ENCODE measurements at regions not wholly inside any gene's neighbourhood (a gene's known extent, or its start where the extent isn't known, plus 50 kb on each side); places are given as distances from the start of the nearest gene placed in this dataset.

DNA sequence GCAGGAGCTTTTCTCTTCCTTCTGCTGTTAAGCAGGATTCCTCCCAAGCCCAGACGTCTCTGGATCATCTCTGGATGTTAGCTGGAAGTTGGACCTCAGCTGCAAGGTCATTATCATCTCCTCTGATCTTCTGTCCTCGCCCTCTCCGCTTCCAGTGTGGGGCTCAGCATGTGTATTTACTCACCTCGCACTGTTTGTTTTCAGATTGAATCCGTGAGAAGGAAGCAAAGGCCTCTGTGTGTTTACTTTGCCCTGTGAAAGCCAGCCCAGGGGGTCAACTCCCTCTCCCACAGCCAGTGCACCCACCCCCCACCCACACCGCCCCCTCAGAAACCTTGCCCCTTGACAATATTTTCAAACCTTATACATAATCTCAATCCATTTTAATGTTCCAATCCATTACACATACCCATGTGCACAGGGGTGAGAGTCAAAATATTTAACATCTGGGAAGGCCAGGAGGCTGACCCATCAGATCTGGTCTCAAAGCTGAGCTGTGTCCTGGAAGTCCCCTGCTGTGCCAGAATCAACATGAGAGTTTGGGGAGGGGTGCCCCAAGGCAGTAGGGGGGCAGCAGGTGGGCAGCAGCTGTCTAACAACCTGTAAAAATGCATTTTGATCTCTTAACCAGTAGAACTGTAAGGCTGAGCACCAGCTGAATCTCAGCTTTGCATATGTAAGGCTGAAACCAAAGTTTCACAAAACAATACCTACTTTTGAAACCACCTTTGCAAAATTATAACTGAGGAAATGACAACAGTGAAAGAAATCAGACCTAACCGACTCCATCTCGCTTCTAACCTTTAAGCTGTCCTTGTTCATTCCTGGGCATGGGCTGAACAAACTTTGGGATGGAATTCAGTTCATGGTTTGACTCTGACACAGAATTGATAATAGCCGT, 157.9 kb downstream of the ZNF664 start:
- H4K20me1 ChIP-seq (ENCODE audit: insufficient read depth, low read length) = no peaks in the 10 kb centered on the region
- peak overlapping the region; percentile 71 for H3K4me2 ChIP-seq (ENCODE audit: low read depth, low read length)
- H3K79me2 ChIP-seq (ENCODE audit: insufficient read depth, low read length) = no peaks in the 10 kb centered on the region
- BruUV-seq (replicated peaks) = no TSS peak
- peak overlapping the region; percentile 56 for H3K27ac ChIP-seq (ENCODE audit: extremely low read length, insufficient read depth, low read length)
- H3K9ac ChIP-seq (ENCODE audit: insufficient read depth, low read depth, low read length) = no peak overlapping the region
- ChIA-PET POLR2A (interaction anchor here (0.6 kb wide), 1 partner anchor 749 kb away, joined by 3 read pairs; no protein-coding TSS in a partner anchor), CTCF (ENCODE audit: low intra/inter-chr PET ratio, low total read pairs) (no interaction called here)
- H3K4me3 ChIP-seq (replicated peaks in 1 of 3; ENCODE audit: insufficient read depth in 1 of 3, low read depth in 2 of 3, low read length in 3 of 3) = peak overlapping the region in 2 of 3 experiments; percentile 24 to 36; a peak in 2 of 6 replicates
- H2AFZ ChIP-seq (ENCODE audit: low read length) = no peak overlapping the region
- no peaks in the 10 kb centered on the region; a peak in 1 of 5 replicates for H3K27me3 ChIP-seq (ENCODE audit: control insufficient read depth in 1 of 2, insufficient read depth in 2 of 2, low read length in 2 of 2)
- FAIRE-seq (peak; percentile 94), ATAC-seq (peak; percentile 95), DNase-seq (ENCODE audit: low spot score) (peak; percentile 89)
- H3K36me3 ChIP-seq (replicated peaks in 1 of 2; ENCODE audit: control insufficient read depth in 1 of 2, insufficient read depth in 2 of 2, low read length in 2 of 2) = no peaks in the 10 kb centered on the region
- peaks cover 52% of the 10 kb centered on the region for H3K4me1 ChIP-seq (ENCODE audit: insufficient read depth, low read length)
- intact Hi-C loops (cut with micrococcal nuclease; ENCODE audit: unreplicated experiment) (loop anchor here (1.0 kb wide), 1 partner anchor 147 kb away; no protein-coding TSS in a partner anchor), in situ Hi-C loops (cut with HindIII; ENCODE audit: extremely low pct_ligation_motif_present, low pct_unique_long_range_greater_than_20kb) (no loop called here)
- no peaks in the 10 kb centered on the region for H3K9me3 ChIP-seq (ENCODE audit: low read length)
- WGBS (ENCODE audit: low lambda C conversion rate) = 0% methylated on average over 8 of the region's 9 CpGs
- TF ChIP-seq ZSCAN22 (CRISPR knock-in tag; IDR thresholded peaks at IDR 0.05) = no peak
- no peak for TF ChIP-seq SP140L (CRISPR knock-in tag; IDR thresholded peaks at IDR 0.05; ENCODE audit: borderline replicate concordance)
- no peak for TF ChIP-seq RELA (CRISPR knock-in tag; IDR thresholded peaks at IDR 0.05)
- TF ChIP-seq, protein P1, sequence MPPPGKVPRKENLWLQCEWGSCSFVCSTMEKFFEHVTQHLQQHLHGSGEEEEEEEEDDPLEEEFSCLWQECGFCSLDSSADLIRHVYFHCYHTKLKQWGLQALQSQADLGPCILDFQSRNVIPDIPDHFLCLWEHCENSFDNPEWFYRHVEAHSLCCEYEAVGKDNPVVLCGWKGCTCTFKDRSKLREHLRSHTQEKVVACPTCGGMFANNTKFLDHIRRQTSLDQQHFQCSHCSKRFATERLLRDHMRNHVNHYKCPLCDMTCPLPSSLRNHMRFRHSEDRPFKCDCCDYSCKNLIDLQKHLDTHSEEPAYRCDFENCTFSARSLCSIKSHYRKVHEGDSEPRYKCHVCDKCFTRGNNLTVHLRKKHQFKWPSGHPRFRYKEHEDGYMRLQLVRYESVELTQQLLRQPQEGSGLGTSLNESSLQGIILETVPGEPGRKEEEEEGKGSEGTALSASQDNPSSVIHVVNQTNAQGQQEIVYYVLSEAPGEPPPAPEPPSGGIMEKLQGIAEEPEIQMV (CRISPR knock-in tag; IDR thresholded peaks at IDR 0.05; ENCODE audit: low read depth) = peak; percentile 55; the same call in 1 of the 2 replicates
- no peak for TF ChIP-seq NFYB (CRISPR knock-in tag; IDR thresholded peaks at IDR 0.05)
- TF ChIP-seq ZNF138 (CRISPR knock-in tag; IDR thresholded peaks at IDR 0.05; ENCODE audit: low read depth) = no peak
- TF ChIP-seq AGO1 (IDR thresholded peaks at IDR 0.05; ENCODE audit: low read depth, low read length, poor library complexity, severe bottlenecking) = no peak
- 0 out of 2 replicates have a peak, but pooled peaks have one; percentile 31 for TF ChIP-seq HBP1 (CRISPR knock-in tag; IDR thresholded peaks at IDR 0.05; ENCODE audit: low read depth)
- TF ChIP-seq NKX3-1 (CRISPR knock-in tag; IDR thresholded peaks at IDR 0.05) = no peak
- TF ChIP-seq SCMH1 (CRISPR knock-in tag; IDR thresholded peaks at IDR 0.05; ENCODE audit: borderline replicate concordance) = no peak
- no peak for TF ChIP-seq LBX2 (CRISPR knock-in tag; IDR thresholded peaks at IDR 0.05; ENCODE audit: borderline replicate concordance)
- TF ChIP-seq SALL1 (CRISPR knock-in tag; IDR thresholded peaks at IDR 0.05) = peak; percentile 98
- TF ChIP-seq HOXA3 (CRISPR knock-in tag; IDR thresholded peaks at IDR 0.05) = peak; percentile 84
- no peak for TF ChIP-seq SETDB1 (CRISPR knock-in tag; IDR thresholded peaks at IDR 0.05; ENCODE audit: borderline replicate concordance)
- TF ChIP-seq, protein P2, sequence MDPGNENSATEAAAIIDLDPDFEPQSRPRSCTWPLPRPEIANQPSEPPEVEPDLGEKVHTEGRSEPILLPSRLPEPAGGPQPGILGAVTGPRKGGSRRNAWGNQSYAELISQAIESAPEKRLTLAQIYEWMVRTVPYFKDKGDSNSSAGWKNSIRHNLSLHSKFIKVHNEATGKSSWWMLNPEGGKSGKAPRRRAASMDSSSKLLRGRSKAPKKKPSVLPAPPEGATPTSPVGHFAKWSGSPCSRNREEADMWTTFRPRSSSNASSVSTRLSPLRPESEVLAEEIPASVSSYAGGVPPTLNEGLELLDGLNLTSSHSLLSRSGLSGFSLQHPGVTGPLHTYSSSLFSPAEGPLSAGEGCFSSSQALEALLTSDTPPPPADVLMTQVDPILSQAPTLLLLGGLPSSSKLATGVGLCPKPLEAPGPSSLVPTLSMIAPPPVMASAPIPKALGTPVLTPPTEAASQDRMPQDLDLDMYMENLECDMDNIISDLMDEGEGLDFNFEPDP (CRISPR knock-in tag; conservative IDR thresholded peaks at IDR 0.05) = no peak
- peak; percentile 86 for TF ChIP-seq TFAP4 (IDR thresholded peaks at IDR 0.05; ENCODE audit: borderline replicate concordance, low read depth)
